ENCODE measurements at regions not wholly inside any gene's neighbourhood (a gene's known extent, or its start where the extent isn't known, plus 50 kb on each side); places are given as distances from the start of the nearest gene placed in this dataset.
"Not testable (repeated sequence)": the region's sequence is repeated elsewhere in the genome, so short reads cannot be mapped to it uniquely, and the experiment has no call there.

- POLR2A ChIA-PET; H3K79me2 ChIP-seq (ENCODE audit: control insufficient read depth, insufficient read depth, low read length); H3K4me2 ChIP-seq (ENCODE audit: insufficient read depth, low read length); DNase-seq (ENCODE audit: low read depth, low spot score); H3K9me1 ChIP-seq (replicated peaks; ENCODE audit: control insufficient read depth, extremely low read depth, insufficient read depth, low read length); H3K27ac ChIP-seq (ENCODE audit: insufficient read depth, low read depth, low read length); intact Hi-C loops (cut with micrococcal nuclease); H4K20me1 ChIP-seq (replicated peaks; ENCODE audit: control insufficient read depth, extremely low read depth, insufficient read depth, low read length); H3K9ac ChIP-seq (replicated peaks; ENCODE audit: extremely low read depth, insufficient read depth, low read length); H3K9me3 ChIP-seq (replicated peaks; ENCODE audit: control insufficient read depth, insufficient read depth, low read length); H3K36me3 ChIP-seq (ENCODE audit: control insufficient read depth in 2 of 2, extremely low read depth in 1 of 2, insufficient read depth in 2 of 2, low read length in 2 of 2); H3K4me1 ChIP-seq (ENCODE audit: control insufficient read depth, extremely low read depth, insufficient read depth, low read length); BruUV-seq (replicated peaks); H2AFZ ChIP-seq (ENCODE audit: low read depth, low read length); CTCF ChIA-PET; dilution Hi-C loops (cut with MboI; ENCODE audit: extremely low pct_ligation_motif_present, low sequenced_read_pairs); H3K27me3 ChIP-seq (ENCODE audit: control insufficient read depth in 2 of 2, insufficient read depth in 2 of 2, low read length in 2 of 2); H3K4me3 ChIP-seq (replicated peaks in 1 of 3; ENCODE audit: insufficient read depth in 1 of 3, low read depth in 1 of 3, low read length in 3 of 3); FAIRE-seq: not testable (repeated sequence)
Measured at GRCh38 chr4:108409691-108410090, 210.7 kb upstream of the RPL34 start.

DNA sequence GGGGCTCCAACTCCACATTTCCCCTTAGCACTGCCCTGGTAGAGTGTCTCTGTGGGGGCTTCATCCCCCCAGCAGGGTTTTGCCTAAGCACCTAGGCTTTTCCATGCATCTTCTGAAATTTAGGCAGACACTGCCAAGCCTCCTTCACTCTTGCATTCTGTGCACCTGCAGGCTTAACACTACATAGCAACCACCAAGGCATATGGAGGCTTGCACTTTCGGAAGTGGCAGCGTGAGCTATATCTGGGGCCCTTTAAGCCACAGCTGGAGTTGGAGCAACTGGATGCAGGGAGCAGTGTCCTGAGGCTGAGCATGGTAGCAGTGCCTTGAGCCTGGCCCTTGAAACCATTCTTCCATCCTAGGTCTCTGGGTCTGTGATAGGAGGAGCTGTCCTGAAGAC is 214.8 kb upstream of the RPL34 start:
- FAIRE-seq (no peak), DNase-seq (ENCODE audit: low read depth, low spot score) (no peak)
- ChIA-PET POLR2A (no interaction called here), CTCF (no interaction called here)
- Histone ChIP-seq H3K9ac (replicated peaks; ENCODE audit: extremely low read depth, insufficient read depth, low read length) (no peak overlapping the region), H3K27ac (ENCODE audit: insufficient read depth, low read depth, low read length) (no peak overlapping the region), H3K9me1 (replicated peaks; ENCODE audit: control insufficient read depth, extremely low read depth, insufficient read depth, low read length) (no peaks in the 10 kb centered on the region), H4K20me1 (replicated peaks; ENCODE audit: control insufficient read depth, extremely low read depth, insufficient read depth, low read length) (no peaks in the 10 kb centered on the region), H3K4me1 (ENCODE audit: control insufficient read depth, extremely low read depth, insufficient read depth, low read length) (no peaks in the 10 kb centered on the region), H2AFZ (ENCODE audit: low read depth, low read length) (no peak overlapping the region), H3K9me3 (replicated peaks; ENCODE audit: control insufficient read depth, insufficient read depth, low read length) (no peaks in the 10 kb centered on the region), H3K4me3 (replicated peaks in 1 of 3; ENCODE audit: insufficient read depth in 1 of 3, low read depth in 1 of 3, low read length in 3 of 3) (no peak overlapping the region), H3K4me2 (ENCODE audit: insufficient read depth, low read length) (no peak overlapping the region), H3K79me2 (ENCODE audit: control insufficient read depth, insufficient read depth, low read length) (no peaks in the 10 kb centered on the region), H3K27me3 (ENCODE audit: control insufficient read depth in 2 of 2, insufficient read depth in 2 of 2, low read length in 2 of 2) (no peaks in the 10 kb centered on the region), H3K36me3 (ENCODE audit: control insufficient read depth in 2 of 2, extremely low read depth in 1 of 2, insufficient read depth in 2 of 2, low read length in 2 of 2) (no peaks in the 10 kb centered on the region)
- BruUV-seq (replicated peaks): no TSS peak
- TF ChIP-seq MYC (IDR thresholded peaks at IDR 0.05; ENCODE audit: low read depth, low read length) (no peak), MAX (IDR thresholded peaks at IDR 0.05; ENCODE audit: insufficient read depth, insufficient read length) (no peak), POLR2AphosphoS5 (IDR thresholded peaks at IDR 0.05; ENCODE audit: insufficient read depth, low read depth, low read length) (no peak), GATA2 (IDR thresholded peaks at IDR 0.05; ENCODE audit: insufficient read depth, insufficient read length, low read depth, low read length) (no peak), POLR2A (IDR thresholded peaks at IDR 0.05; ENCODE audit: low read depth, low read length) (no peak), JUN (IDR thresholded peaks at IDR 0.05; ENCODE audit: borderline replicate concordance, insufficient read depth, insufficient read length, low read depth) (no peak), FOS (IDR thresholded peaks at IDR 0.05; ENCODE audit: borderline replicate concordance, insufficient read depth, low read length) (no peak), EZH2 (IDR thresholded peaks at IDR 0.05; ENCODE audit: borderline replicate concordance, low read depth, low read length, severe bottlenecking) (no peak)
- TF ChIP-seq, protein P1, sequence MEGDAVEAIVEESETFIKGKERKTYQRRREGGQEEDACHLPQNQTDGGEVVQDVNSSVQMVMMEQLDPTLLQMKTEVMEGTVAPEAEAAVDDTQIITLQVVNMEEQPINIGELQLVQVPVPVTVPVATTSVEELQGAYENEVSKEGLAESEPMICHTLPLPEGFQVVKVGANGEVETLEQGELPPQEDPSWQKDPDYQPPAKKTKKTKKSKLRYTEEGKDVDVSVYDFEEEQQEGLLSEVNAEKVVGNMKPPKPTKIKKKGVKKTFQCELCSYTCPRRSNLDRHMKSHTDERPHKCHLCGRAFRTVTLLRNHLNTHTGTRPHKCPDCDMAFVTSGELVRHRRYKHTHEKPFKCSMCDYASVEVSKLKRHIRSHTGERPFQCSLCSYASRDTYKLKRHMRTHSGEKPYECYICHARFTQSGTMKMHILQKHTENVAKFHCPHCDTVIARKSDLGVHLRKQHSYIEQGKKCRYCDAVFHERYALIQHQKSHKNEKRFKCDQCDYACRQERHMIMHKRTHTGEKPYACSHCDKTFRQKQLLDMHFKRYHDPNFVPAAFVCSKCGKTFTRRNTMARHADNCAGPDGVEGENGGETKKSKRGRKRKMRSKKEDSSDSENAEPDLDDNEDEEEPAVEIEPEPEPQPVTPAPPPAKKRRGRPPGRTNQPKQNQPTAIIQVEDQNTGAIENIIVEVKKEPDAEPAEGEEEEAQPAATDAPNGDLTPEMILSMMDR (IDR thresholded peaks at IDR 0.05; ENCODE audit: extremely low read depth in 1 of 2, insufficient read depth in 1 of 2, low read depth in 1 of 2, low read length in 2 of 2): no peak
- intact Hi-C loops (cut with micrococcal nuclease) (no loop called here), dilution Hi-C loops (cut with MboI; ENCODE audit: extremely low pct_ligation_motif_present, low sequenced_read_pairs) (no loop called here)

Measured in endothelial cell of umbilical vein (primary cell).